ENCODE measurements at regions not wholly inside any gene's neighbourhood (a gene's known extent, or its start where the extent isn't known, plus 50 kb on each side); places are given as distances from the start of the nearest gene placed in this dataset.

DNA sequence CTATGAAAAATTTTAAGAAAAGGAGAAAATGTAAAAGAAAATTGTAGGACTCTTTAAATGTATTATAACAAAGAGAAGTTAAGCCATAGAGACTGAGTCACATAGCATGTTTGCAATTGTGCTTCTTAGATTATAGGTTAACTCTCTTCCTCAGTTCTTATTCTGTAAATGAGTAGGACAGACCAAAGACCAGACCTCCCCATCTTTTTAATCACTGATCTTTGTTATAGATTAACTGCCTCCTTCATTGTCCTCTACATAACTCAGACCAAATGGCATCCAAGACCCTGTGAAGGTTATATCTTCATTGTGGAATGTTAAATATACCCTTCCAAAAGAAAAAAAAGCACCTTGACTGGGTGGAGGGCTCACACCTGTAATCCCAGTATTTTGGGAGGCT, 316.9 kb upstream of the LRRTM4 start:
- intact Hi-C loops (cut with DNase I; ENCODE audit: low total_unique reads) (no loop called here), in situ Hi-C loops (cut with MboI; ENCODE audit: low pct_ligation_motif_present in 1 of 4, low pct_unique_long_range_greater_than_20kb in 1 of 4, low sequenced_read_pairs in 3 of 4) (no loop called here)
- H3K4me3 ChIP-seq: no peak overlapping the region
- DNase-seq: no peak
- no peak overlapping the region for H3K27ac ChIP-seq
- H3K36me3 ChIP-seq: no peaks in the 10 kb centered on the region
- peaks cover 0 to 8% of the 10 kb centered on the region in 2 donors for H3K9me3 ChIP-seq
- H3K27me3 ChIP-seq: no peaks in the 10 kb centered on the region
- TF ChIP-seq POLR2A (IDR thresholded peaks at IDR 0.05) (no peak), POLR2AphosphoS5 (IDR thresholded peaks at IDR 0.05) (no peak), CTCF (IDR thresholded peaks at IDR 0.05) (no peak), EP300 (IDR thresholded peaks at IDR 0.05; ENCODE audit: low read depth) (no peak)
- no peaks in the 10 kb centered on the region for H3K4me1 ChIP-seq

DNA sequence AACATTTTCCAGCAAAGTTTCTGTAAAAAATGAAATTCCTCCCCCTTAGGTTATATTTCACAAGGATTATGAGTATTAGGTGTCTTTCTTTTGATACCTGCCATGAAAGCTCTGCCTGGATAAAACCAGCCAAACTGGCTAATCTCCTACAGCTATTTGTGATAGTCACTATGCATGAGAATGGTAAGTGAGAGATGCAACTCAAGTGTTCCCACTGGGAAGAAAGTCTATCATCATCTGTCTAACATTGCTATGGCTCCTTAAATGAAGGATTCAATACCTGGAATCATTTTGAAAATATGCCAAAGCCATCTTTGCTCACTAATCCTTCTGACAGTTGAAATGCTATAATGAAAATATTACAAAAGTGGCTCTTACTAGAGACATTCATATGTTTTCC, 339.9 kb upstream of the LRRTM4 start:
- H3K4me1 ChIP-seq: no peaks in the 10 kb centered on the region
- in situ Hi-C loops (cut with MboI; ENCODE audit: low pct_ligation_motif_present in 1 of 4, low pct_unique_long_range_greater_than_20kb in 1 of 4, low sequenced_read_pairs in 3 of 4): no loop called here
- no peak overlapping the region for H3K27ac ChIP-seq
- TF ChIP-seq CTCF (IDR thresholded peaks at IDR 0.05) (no peak), POLR2AphosphoS5 (IDR thresholded peaks at IDR 0.05) (no peak), EP300 (IDR thresholded peaks at IDR 0.05; ENCODE audit: low read depth) (no peak), POLR2A (IDR thresholded peaks at IDR 0.05) (no peak)
- no peak overlapping the region for H3K4me3 ChIP-seq
- H3K27me3 ChIP-seq: no peaks in the 10 kb centered on the region
- no peaks in the 10 kb centered on the region for H3K36me3 ChIP-seq
- no peak for DNase-seq
- intact Hi-C loops (cut with DNase I; ENCODE audit: low total_unique reads): no loop called here
- H3K9me3 ChIP-seq: no peaks in the 10 kb centered on the region

DNA sequence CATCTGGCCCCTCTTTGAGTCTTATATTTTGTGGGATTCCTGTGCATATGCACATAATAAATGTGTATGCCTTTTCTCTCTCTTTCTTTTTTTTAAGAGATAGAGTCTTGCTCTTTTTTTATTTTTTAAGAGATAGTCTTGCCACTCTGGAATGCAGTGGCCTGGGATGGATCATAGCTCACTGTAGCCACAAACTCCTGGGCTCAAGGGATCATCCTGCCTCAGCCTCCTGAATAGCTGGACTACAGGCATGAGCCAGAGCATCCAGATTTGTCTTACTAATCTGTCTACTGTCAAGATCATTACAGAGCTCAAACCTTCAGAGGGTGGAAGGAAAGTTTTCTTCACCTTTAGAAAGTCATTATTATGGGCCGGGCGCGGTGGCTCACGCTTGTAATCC, 342.2 kb upstream of the LRRTM4 start:
- Histone ChIP-seq H3K36me3 (no peaks in the 10 kb centered on the region), H3K9me3 (no peaks in the 10 kb centered on the region), H3K27ac (no peak overlapping the region), H3K4me1 (no peaks in the 10 kb centered on the region), H3K4me3 (no peak overlapping the region), H3K27me3 (no peaks in the 10 kb centered on the region)
- TF ChIP-seq CTCF (IDR thresholded peaks at IDR 0.05) (no peak), POLR2AphosphoS5 (IDR thresholded peaks at IDR 0.05) (no peak), EP300 (IDR thresholded peaks at IDR 0.05; ENCODE audit: low read depth) (no peak), POLR2A (IDR thresholded peaks at IDR 0.05) (no peak)
- 98% methylated on average over 4 of the region's 4 CpGs; no CpG with 5 or more reads in 1 of the 2 donors for WGBS, 2 donors (ENCODE audit: low coverage in 1 of 2)
- intact Hi-C loops (cut with DNase I; ENCODE audit: low total_unique reads) (no loop called here), in situ Hi-C loops (cut with MboI; ENCODE audit: low pct_ligation_motif_present in 1 of 4, low pct_unique_long_range_greater_than_20kb in 1 of 4, low sequenced_read_pairs in 3 of 4) (no loop called here)
- no peak for DNase-seq

GRCh38 chr2:77866661-77867060, 344.5 kb upstream of the LRRTM4 start:
- in situ Hi-C loops (cut with MboI; ENCODE audit: low pct_ligation_motif_present in 1 of 4, low pct_unique_long_range_greater_than_20kb in 1 of 4, low sequenced_read_pairs in 3 of 4) (no loop called here), intact Hi-C loops (cut with DNase I; ENCODE audit: low total_unique reads) (no loop called here)
- no peak for DNase-seq
- H3K4me1 ChIP-seq: no peaks in the 10 kb centered on the region
- H3K27ac ChIP-seq: no peak overlapping the region
- 30 to 71% methylated on average over 1 to 3 of the region's 3 CpGs for WGBS, 2 donors (ENCODE audit: low coverage in 1 of 2)
- no peak overlapping the region for H3K4me3 ChIP-seq
- no peaks in the 10 kb centered on the region for H3K36me3 ChIP-seq
- no peaks in the 10 kb centered on the region for H3K27me3 ChIP-seq
- TF ChIP-seq POLR2AphosphoS5 (IDR thresholded peaks at IDR 0.05): no peak
- TF ChIP-seq EP300 (IDR thresholded peaks at IDR 0.05; ENCODE audit: low read depth): no peak
- no peaks in the 10 kb centered on the region for H3K9me3 ChIP-seq

DNA sequence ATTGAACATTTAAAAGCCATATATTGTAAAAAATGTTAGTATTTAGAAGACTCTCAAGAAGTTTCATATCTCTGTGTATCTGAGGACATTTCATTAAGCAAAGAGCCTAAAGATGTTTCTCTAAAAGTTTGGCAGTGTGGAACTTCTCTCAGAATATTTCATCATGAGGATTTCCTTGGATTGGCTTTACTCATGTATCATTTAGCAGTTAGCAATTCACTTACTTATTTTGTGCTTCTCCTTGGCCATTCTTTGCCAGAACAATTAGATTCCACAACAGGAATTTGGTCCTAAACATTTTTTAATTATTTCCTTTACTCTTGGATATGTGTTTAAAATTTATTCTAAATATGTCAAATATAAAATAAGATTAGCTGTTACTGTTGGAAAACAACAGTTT, 345.0 kb upstream of the LRRTM4 start:
- DNase-seq: no peak
- no peaks in the 10 kb centered on the region for H3K4me1 ChIP-seq
- no peak overlapping the region for H3K27ac ChIP-seq
- in situ Hi-C loops (cut with MboI; ENCODE audit: low pct_ligation_motif_present in 1 of 4, low pct_unique_long_range_greater_than_20kb in 1 of 4, low sequenced_read_pairs in 3 of 4): no loop called here
- H3K36me3 ChIP-seq: no peaks in the 10 kb centered on the region
- intact Hi-C loops (cut with DNase I; ENCODE audit: low total_unique reads): no loop called here
- no peaks in the 10 kb centered on the region for H3K9me3 ChIP-seq
- no peaks in the 10 kb centered on the region for H3K27me3 ChIP-seq
- no peak for TF ChIP-seq EP300 (IDR thresholded peaks at IDR 0.05; ENCODE audit: low read depth)
- no peak overlapping the region for H3K4me3 ChIP-seq

Measured in transverse colon (tissue), 4 donors.